Suprapubic skin (tissue), 4 donors: ENCODE measurements at regions not wholly inside any gene's neighbourhood (a gene's known extent, or its start where the extent isn't known, plus 50 kb on each side); places are given as distances from the start of the nearest gene placed in this dataset.

Experiments
- POLR2A ChIP-seq, 2 donors: fragments of 450-650 bp; IDR thresholded peaks; one replicate each; pipeline ENCODE4 v1.6.1; 2017; ENCODE audit warnings: antibody characterized with exemption in 2 of 2, mild to moderate bottlenecking in 2 of 2, moderate library complexity in 2 of 2
- POLR2AphosphoS5 ChIP-seq, 3 donors: sonication (generic); formaldehyde crosslinking; IDR thresholded peaks; one replicate each; pipeline ENCODE4 v1.6.1; 2017; ENCODE audit warnings: antibody characterized with exemption in 3 of 3

DNA sequence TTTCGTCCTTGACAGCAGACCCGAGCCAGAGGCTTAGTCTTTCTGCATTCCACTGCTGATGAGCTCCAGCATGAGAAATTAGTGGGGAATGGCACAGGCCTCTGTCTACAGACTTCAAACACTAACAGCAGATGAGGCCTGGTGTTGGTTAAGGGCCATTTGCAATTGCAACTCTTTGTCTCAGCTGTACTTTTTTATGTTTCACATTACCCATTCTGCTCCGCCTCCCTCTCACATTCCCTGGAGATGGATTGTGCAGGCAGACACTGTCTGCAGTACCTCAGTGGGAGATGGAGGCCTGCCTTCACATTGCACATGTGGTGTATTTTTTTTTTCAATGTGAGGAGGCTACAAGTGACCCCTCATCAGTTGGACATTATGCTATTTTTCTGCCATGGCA lies 370.2 kb downstream of the DUSP10 start:
- TF ChIP-seq POLR2A (IDR thresholded peaks at IDR 0.05) (no peak), POLR2AphosphoS5 (IDR thresholded peaks at IDR 0.05) (no peak)
